Stimulated activated CD8-positive, alpha-beta memory T cell treated with anti-CD3 and anti-CD28 coated beads, Interleukin-7, amount 100 ng/mL, for 24 hours (primary cell): ENCODE measurements at regions not wholly inside any gene's neighbourhood (a gene's known extent, or its start where the extent isn't known, plus 50 kb on each side); places are given as distances from the start of the nearest gene placed in this dataset.
"Not testable (repeated sequence)": the region's sequence is repeated elsewhere in the genome, so short reads cannot be mapped to it uniquely, and the experiment has no call there.

Source experiments
- DNase-seq: peaks from one replicate; pipeline ENCODE4 v3.0.0-alpha.2; 2020; ENCODE audit warnings: low read depth

- DNase-seq: not testable (repeated sequence)
Measured at GRCh38 chr3:8356066-8356465, 145.6 kb upstream of the LMCD1 start.

GRCh38 chr3:8357859-8358258 is 143.8 kb upstream of the LMCD1 start:
- no peak for DNase-seq

DNA sequence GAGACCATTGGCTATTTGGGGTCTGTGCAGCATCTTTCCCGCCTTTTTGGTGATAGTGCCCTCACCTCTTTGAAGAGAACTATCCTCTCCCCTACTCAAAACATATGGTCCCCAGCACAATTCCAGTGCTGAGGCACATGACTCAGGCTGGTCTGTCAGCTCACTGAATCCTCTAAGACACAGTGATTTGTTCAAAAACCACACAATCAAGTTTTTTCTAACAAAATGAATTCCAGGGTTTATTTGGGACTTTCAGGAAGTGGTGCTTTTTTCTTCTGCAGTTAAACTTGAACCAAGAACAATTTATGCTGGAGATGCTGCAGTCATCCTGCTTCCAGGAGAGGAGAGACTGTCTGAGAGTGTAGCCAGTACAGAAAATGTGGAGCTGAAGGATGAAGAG is 142.5 kb upstream of the LMCD1 start:
- DNase-seq: no peak

GRCh38 chr3:8363200-8363599 is 138.4 kb upstream of the LMCD1 start:
- no peak for DNase-seq

DNA sequence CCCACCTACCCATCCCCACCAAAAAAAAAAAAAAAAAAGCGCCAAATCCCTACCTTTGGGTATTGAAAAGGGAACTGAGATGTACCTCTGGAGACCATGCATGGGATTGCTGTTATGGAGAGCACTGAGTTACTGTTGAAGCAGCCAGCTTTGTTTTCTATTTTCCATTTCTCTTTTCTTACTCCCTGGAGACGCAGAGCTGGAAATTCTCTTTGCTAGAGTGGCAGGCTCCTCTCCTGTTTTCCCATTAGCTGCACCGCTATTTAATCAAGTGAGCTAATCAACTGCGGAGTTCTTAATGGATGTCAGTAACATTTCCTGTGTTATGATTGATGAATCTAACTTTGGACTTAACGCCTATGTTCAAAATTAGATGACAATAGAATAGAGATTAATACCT is 136.1 kb upstream of the LMCD1 start:
- no peak for DNase-seq

GRCh38 chr3:8366219-8366810 is 135.3 kb upstream of the LMCD1 start:
- no peak for DNase-seq

DNA sequence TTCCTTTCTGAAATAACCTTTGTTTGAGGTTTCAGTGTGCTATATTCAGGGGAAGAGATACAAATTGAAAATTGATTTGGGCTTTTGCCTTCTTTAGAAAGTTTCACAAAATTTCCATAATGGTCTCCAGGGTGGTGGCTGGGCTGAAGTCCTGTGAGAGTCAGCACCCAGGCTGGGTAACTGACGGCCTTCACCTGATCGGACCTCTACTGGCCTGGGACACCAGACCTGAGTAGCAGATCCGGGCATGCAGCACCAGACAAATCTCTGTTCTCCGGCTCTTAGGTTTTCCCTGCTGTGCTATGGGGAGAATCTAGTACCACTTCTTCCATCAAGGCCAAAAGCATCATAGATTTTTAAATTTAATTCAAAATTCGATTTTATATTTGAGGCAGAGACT is 133.0 kb upstream of the LMCD1 start:
- no peak for DNase-seq

- no peak for DNase-seq
Measured at GRCh38 chr3:8369638-8370037, 132.0 kb upstream of the LMCD1 start.

- DNase-seq: no peak
Measured at GRCh38 chr3:8371085-8371551, 130.5 kb upstream of the LMCD1 start.

DNA sequence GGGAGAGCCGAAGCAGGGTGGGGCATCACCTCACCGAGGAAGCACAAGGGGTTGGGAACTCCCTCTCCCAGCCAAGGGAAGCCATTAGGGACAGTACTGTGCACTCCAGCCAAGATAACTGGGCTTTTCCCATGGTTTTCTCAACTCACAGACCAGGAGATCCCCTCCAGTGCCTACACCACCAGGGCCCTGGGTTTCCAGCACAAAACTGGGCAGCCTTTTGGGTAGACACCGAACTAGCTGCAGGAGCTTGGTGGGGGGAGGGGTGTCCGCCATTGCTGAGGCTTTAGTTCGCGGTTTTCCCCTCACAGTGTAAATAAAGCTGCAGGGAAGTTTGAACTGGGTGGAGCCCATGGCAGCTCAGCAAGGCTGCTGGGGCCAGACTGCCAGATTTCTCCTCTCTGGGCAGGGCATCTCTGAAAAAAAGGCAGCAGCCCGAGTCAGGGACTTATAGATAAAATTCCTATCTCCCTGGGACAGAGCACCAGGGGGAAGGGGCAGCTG is 129.6 kb upstream of the LMCD1 start:
- no peak for DNase-seq

DNA sequence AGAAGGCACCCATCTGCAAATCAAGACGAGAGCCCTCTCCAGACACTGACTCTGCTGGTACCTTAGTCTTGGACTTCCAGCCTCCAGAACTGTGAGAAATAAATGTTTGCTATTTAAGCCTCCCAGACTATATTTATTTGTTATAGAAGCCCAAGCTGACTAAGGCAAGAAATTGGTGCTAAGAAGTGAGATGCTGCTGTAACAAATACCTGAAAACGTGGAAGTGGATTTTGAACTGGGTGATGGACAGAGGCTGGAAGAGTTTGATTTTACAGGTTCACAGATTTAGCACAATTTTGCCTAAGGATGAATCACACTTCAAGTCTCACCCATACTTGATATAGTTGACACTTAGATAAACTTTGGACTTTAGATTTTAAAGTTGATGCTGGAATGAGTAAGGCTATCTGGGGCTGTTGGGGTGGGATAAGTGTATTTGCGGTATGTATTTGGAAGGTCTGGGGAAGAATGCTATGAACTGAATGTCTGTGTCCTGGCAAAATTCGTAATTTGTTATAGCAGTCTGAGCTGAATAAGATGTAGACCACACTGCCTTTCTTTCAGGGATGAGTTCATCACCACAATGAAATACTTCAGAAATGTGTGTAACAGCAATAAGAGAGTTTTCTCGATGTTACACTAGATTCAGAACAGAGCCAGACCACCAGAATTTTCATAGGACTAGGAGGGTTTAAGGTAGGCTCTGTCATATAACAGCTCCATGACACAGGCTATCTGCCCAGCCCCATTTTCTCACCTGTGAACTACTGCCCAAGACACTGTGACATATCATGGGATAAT is 120.5 kb upstream of the LMCD1 start:
- no peak for DNase-seq

- DNase-seq: no peak
Measured at GRCh38 chr3:8385848-8386620, 115.6 kb upstream of the LMCD1 start.

- no peak for DNase-seq
Measured at GRCh38 chr3:8387571-8387970, 114.1 kb upstream of the LMCD1 start.

DNA sequence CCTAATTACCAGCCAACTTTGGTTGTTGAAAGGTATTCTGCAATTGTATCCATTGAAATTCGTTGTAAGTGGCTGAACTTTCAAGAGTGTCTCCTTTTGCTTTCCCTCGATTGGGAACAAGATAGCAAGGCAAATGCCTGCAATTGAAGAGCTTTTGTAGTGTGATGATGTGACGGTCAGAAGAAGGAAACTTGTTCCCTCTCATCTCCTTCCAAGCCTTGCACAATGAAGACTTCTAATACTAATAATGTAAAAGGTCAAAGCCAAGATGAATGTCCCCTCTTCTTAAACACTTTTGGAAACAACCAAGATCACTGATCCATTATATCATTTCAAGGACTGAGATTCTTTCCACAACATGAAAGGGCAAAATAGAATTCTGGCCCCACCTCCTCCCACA is 101.9 kb upstream of the LMCD1 start:
- DNase-seq: no peak

DNA sequence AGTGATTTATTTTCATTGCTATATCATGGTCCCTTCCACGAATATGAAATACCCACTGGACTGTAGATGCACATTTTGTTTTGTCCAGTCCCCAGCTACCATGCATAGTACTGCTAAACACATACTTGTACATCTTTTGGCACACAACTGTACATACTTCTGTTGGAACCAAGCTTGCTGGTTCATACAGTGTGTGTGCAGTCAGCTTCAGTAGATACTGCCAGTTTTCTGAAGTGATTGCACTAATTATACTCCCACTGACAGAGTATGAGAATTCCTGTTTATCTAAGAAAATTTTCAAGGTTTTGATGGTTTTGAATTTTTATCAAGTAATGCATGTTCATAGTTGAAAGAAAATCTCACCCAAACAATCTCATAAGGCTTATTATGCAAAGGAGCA is 100.7 kb upstream of the LMCD1 start:
- no peak for DNase-seq

GRCh38 chr3:8403996-8404395 is 97.6 kb upstream of the LMCD1 start:
- DNase-seq: no peak

- no peak for DNase-seq
Measured at GRCh38 chr3:8405144-8405543, 96.5 kb upstream of the LMCD1 start.

DNA sequence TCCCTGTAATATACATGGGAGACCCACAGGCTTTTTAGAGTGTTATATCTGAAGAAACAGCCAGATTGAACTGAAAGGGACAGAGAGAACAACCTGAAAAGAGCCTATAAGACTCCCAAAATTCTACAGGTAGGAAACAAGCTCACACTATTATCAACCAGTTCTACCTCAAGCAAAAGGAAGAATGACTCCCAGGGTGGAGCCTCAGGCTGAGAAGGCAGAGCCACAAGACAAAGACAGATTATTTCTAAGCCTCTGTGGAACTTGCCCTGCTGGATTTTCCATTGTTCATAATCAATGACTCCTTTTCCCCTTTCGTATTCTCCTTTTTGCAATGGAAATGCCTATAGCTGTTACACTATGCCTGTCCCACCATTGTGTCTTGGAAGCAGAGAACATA is 95.1 kb upstream of the LMCD1 start:
- DNase-seq: no peak

DNA sequence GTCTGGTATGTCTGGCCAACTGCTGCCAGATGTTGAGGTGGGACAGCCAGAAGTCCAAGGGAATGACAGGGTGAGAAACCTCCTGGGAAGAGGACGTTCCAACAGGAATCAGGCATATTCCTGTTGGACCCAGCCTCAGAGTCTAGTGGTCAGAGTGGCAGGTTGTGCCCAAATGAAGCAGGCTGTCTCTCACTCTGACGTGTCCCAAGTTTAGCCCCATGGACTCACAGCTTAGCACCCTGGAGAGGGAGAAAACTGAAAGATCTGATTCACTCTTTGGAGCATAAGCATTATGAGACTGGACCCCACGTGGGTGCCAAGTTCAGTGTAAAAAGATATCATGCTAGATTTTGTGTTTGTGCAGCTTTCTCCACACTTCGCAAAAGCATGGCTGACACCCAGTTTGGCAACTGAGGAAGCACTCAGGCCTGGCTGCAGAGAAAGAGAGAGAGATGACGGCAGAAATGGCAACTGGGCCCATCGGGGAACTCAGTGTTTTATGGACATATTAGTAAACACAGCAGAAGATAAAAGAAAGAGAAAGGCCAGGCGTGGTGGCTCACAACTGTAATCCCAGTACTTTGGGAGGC is 88.2 kb upstream of the LMCD1 start:
- DNase-seq: no peak

DNA sequence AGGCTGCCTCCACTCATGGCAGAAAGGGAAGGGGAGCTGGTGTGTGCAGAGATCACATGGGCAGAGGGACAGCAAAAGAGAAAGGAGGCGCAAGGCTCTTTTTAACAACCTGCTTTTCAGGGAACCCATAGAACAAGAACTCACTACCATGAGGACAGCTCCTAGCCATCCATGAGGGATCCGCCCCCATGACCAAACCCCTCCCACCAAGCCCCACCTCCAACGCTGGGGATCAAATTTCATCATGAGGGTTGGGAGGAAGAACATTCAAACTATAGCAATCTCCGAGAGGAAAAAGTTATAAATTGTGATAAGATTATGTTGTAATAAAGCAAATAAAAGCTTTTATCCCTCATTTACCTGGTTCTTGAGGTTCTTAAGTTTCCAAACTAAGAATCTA is 84.7 kb upstream of the LMCD1 start:
- no peak for DNase-seq

GRCh38 chr3:8420612-8421011 is 81.0 kb upstream of the LMCD1 start:
- DNase-seq: no peak

DNA sequence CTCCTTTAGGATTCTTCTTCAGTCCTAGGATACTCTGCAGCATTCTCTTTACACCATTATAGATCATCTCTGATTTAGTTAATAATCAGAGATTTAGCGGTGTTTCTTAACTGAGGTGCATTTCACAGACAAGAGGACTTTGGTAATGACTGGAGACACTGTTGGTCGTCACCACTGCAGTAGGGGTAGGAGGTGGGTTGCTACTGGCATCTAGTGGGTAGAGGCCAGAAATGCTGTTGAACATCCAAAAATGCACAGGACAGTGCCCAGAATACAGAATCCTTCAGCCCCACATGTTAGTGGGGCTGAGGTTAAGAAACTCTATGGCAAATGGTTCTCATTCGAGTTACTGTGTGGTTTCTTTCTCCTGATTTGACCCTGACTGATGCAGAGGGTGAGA is 80.4 kb upstream of the LMCD1 start:
- no peak for DNase-seq

GRCh38 chr3:8421711-8422110 is 79.9 kb upstream of the LMCD1 start:
- no peak for DNase-seq
